Fibroblast of skin of back (primary cell): ENCODE measurements at regions not wholly inside any gene's neighbourhood (a gene's known extent, or its start where the extent isn't known, plus 50 kb on each side); places are given as distances from the start of the nearest gene placed in this dataset.
"Not testable (repeated sequence)": the region's sequence is repeated elsewhere in the genome, so short reads cannot be mapped to it uniquely, and the experiment has no call there.

Experiments
- DNase-seq: peaks from one replicate; pipeline ENCODE4 v3.0.0-alpha.2; 2013

DNA sequence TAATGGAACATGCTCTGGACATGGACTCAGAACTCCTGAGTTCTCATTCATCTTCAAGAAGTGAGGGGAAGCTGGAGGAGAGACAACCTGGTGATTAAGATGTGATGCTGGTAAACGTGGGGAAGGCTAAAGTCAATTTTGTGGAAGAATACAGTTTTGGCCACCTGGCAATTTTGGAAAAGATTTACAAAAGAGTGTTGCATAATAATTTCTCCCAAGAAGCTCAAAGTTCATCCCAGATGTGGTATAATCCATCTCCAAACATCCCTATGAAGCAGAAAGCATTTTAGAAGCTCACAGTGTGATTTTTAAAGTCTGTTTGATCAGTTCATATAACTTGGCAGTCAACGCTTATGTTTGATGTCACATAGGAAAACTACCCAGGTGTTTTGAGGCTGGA lies 208.7 kb downstream of the LMX1A start:
- DNase-seq: no peak

DNA sequence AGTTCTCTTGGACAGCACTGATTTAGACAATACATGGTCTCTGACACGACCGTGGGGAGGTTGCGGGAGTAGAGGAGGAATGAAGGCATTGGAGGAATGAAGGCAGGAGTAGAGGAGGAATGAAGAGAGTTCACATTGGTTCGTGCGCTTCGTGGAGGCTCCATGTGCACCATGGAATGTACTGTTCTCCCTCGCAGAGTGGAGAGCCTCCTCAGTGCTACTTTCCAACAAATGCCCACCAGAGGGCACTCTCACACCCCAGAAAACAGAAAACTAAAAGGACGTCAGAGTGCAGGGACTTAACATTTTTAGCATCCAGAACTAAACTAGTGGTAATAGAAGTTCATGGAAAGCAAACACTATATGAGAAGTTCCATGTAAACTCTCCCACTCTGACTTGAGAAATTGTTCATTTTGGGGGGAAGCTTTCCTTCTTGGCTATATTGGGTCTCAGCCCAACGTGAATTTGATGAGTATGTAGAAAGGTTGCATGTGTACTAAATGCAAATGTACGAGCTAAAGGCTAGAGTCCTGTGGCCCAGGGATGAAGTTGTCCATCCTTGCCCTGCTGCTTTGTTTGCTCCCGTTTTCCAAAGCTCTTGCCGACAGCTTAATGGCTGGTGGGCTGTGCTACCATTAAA lies 211.6 kb downstream of the LMX1A start:
- DNase-seq: peak; percentile 57

DNA sequence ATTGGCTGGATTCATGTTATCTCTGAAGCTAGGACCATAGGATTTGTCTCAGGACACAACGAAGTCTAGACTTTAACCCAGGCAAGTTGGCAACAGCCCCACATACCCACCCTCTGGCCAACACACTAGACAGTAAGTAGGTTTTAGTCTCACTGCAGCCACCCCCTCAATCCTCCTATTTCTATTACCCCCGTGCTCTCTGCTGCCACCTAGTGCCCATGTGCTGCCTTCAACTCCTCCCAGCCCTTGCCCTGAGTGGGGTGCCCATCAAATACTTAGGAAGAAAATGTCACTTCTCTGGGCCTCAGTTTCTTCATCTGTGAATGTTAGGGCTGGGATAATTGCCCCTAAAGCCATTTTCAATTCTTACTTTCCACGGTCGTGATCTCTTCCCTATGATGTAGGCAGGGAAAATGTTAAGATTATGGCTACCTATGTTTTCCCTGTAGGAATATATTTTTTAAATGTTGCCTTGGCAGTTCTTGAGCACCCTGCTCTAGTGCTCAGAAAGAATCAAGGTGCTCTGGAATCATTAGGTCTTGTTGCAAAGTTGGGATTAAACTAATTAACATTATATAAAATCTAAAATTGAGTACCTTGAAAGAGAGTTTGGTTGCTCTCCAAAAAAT lies 213.0 kb downstream of the LMX1A start:
- no peak for DNase-seq

DNA sequence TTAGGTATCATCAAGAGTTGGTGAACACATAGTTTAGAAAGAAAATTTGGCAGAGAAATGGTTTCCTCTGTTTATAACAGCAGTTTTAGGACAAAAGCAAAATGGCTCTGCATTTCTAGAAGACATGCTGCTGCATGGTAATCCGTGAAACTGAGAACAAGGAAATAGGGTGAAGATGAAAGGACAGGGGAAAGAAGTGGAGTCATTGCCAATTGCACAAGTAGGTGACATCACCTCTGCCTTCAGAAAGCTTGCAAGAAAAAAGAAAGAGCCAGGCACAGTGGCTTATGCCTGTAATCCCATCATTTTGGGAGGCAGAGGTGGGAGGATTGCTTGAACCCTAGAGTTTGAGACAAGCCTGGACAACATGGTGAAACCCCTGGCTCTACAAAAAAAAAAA lies 217.6 kb downstream of the LMX1A start:
- no peak for DNase-seq

DNA sequence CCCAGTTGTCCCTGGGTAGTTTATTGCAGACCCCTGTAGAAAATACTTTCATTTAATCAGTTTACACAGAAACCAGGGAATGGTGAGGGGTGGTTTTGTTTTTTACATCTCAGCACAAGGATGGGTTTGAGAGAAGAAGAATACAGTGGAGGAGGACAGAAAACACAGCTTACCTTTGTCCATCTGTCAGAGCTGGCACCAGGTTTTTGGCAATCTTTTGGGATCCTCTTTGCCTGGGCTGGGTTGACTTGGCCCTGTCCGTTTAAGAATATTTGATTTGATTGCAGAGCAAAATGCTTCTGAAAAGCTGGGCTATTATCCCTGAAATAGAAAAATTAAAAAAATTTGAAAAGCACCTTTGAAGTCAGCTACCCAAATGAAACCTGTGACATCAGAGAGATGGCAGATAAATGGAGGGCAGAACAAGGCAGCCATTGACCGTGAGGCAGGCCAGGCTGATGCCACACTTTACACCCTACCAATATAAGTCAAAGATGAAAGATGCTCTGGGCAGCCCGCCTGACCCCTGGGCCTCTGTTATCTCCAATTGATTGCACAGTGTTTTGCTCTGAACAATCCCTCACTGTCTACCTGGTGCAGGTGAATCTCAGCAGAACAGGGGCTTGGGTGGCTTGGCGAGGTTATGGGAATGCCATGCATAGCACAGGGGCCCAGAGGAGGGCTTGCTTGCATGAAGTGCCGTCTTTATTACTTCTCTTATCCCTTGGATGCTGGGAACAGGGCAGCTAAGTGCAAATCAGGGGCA lies 218.8 kb downstream of the LMX1A start:
- no peak for DNase-seq

DNA sequence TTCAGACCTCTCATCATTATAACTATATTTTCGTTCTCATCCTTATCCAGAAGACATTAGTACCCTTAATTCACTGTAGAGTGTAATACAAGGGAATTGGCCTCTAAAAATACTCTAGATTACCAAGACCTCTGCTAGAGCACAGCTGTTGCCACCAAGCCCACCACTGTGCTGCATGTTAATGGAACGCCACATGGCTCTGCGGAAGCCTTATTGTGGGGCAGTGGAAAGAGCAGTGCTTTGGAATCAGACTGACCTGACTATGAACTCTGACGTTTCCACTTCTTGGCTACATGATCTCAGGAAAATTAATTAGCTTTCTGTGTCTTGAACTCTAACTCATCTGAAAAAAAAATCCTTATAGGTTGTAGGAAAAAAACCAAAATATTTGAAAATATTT lies 222.1 kb downstream of the LMX1A start:
- no peak for DNase-seq

DNA sequence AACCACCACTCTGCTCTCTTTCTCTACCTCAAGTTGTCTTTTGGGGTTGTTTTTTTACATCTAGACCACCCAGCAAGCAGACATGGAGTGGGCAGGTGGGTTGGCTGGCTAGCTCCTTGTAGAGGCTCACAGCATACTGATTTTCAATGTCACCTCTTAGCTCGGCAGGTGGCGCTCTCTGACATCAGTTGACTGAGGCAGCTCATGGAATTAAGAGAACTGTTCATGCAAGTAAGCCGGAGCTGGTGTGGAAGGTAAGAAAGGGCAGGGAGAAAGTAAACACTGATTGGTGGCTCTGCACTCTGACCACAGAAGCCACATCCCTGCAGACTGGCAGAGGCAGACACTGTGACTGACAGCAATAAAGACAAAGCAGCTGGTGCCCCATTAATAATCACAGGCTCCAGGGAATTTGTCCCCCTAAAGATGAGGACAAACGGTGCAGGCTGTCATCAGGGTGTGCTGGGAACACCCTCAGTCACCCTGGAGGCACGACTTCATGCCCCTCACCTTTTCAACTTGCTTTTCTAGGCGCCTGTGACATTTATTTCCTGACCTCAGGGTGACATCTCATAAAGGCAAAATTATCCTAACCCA lies 226.8 kb downstream of the LMX1A start:
- DNase-seq: peak; percentile 35

DNA sequence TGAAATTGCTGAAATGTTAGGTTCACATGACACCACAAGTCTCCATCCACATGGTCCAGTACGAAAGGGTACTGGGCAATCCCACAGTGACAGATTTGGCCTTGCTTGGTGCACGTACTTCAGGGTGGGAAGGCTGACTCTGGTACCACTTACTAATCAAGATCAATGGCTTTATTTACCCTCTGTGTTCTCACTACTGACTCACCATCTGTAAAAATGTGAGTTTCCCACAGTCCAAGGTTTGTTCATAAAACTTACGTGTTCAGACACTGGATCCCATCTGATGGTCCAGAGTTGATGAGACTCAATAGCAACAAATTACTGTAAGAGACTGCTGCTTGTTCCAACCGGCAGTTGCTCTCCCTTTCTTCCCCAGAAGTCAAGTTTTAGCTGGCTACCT lies 231.7 kb downstream of the LMX1A start:
- DNase-seq: no peak

DNA sequence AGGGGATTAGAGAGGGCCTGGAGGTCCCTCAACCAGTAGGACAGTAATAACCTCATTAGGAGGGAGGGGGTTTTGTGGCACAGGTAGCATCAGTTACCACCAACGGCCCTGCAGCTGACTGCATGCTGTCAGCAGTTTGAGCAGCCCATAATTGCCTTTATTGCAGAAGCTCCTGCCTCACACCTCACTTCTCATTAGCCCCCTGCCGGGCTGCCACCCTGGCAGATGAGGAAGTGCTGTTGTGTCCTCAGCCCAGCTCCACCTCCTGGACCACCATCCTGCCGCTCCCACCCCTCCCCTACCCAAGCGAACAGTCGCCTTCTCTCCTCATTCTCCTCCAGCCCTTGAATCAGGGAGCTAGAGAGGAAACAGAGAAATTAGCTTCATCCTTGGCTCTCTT lies 237.4 kb downstream of the LMX1A start:
- DNase-seq: no peak

DNA sequence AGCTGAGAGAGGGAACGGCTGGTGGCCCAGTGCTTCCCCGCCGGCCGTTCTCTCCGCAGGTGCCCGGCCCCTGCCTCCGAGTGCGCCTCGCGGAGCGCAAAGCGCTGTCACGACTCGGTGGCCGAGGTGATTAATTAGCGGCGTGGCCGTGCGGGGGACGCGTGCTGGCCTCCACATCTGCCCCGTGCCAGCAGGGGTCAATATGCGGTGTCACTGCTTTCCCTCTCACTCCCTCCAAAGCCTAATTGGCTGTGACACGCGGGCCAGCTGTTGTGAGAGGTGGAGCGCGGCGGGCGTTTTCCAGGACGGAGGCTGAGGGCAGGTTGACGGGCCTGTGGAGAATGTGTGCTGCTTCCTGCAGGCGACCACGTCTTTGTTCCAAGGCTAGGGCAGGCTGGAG lies 239.0 kb downstream of the LMX1A start:
- DNase-seq: no peak

DNA sequence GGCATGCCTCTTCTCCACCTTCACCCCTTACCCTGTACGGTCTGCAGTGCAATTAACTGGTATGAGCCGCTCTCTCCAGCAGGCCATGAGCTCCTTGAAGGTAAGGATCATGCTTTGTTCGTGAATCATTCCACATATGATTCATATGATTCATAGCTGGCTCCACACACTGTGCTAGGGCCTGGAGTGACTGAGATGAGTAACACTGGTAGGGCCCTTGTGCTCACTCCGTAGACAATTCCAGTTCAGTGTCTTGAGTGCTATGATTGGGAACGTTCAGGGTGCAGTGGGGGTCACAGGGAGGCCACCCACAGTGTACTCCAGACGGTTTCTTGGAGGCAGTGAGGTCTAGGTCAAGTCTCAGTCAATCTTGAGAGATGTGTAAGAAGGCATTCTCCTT lies 239.8 kb downstream of the LMX1A start:
- peak; percentile 81 for DNase-seq

DNA sequence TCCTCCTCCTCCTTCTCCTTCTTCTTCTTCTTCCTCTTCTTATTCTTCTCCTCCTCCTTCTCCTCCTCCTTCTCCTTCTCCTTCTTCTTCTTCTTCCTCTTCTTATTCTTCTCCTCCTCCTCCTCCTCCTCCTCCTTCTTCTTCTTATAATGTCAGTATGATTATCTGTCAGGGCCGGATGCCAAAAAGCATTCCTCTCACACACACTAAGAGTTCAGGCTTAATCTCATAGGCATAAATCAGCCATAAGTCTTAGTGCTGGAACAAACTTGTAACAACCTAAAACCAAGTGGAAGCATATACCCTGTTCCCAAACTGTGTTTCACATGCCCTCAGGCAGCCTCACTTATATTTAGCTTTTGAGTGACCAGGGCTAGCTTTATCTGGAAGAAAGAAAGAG lies 240.3 kb downstream of the LMX1A start:
- peak; percentile 5 for DNase-seq

DNA sequence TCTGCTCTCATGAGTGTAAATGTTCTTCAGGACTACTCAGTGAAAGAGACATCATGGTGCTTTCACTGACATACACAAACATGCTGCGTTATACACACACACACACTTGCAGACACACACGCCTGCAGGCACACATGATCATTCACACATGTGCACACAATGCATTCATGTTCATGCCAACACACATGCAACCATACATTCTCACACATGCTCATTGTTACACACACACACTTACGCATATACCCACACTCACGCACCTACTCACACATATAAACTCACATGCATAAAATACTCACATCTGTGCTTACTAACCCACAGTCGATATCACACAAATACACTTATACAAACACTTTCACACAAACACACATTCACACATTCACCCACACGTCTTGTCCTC lies 241.6 kb downstream of the LMX1A start:
- DNase-seq: no peak

DNA sequence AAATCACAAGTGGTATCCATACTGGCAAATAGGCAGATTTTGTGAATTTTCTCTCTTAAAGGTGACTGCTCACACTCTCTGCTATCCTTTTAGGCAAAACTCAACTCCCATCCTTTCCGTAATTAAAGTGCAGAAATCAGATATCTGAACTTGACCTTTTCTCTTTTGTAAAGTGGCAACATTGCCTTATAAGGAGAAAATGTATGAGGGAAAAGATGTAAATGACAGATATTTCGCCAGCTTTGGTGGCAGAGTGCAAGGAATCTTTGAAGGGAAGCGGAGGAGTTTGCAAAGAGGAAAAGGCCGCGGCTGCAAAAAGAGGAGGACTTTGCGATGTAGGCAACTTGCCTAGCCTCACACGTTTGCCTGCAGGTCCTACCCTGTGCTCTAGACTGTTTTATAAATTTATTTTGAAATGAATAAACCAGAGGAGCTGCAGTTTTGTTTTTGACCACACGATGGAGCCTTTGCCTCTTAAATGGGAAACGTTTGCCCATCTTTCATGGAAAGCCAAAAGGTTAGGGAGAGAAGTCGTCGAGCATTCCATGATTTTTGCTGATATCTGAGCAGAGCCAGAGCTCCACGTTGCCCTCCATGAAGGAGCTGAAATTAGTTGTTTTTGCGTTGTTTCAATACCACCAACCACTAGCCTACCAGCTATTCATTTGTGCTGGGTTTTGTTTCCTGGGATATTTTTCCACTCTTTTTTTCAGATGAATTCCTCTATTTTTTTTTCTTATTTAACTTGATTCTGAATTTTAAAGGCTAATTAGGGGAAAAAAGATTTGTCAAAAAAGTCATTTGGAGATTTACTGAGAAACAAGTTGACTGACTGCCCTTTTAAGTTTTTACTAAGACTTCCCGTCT lies 242.3 kb downstream of the LMX1A start:
- peak; percentile 52 for DNase-seq

DNA sequence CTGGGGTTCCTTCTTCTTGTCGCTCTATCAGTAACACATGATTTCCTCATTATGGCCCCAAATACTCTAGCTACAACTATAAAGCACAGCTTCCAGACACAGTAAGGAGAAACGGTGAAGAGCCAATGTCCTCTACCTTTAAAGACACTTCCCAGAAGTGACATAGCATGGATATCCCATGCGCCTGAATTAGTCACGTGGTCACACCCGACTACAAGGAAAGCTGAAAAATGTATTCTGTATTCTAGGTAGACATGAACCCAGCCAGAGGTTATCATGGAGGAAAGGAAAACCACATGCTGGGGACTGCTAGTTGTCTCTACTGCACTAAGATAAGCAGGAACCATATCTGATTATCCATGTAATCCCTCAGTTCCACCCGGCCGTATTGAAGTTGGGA lies 244.3 kb downstream of the LMX1A start:
- no peak for DNase-seq

DNA sequence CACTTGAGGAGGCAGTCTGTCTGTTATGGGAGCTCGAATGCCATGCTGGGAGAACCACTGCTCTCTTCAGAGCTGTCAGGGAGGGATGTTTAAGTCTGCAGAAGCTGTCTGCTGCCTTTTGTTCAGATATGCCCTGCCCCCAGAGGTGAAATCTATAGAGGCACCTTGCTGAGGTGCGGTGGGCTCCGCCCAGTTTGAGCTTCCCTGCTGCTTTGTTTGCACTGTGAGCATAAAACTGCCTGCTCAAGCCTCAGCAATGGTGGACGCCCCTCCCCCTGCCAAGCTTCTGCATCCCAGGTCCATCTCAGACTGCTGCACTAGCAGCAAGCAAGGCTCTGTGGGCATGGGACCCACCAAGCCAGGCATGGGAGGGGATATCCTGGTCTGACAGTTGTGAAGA lies 247.5 kb downstream of the LMX1A start:
- no peak for DNase-seq

DNA sequence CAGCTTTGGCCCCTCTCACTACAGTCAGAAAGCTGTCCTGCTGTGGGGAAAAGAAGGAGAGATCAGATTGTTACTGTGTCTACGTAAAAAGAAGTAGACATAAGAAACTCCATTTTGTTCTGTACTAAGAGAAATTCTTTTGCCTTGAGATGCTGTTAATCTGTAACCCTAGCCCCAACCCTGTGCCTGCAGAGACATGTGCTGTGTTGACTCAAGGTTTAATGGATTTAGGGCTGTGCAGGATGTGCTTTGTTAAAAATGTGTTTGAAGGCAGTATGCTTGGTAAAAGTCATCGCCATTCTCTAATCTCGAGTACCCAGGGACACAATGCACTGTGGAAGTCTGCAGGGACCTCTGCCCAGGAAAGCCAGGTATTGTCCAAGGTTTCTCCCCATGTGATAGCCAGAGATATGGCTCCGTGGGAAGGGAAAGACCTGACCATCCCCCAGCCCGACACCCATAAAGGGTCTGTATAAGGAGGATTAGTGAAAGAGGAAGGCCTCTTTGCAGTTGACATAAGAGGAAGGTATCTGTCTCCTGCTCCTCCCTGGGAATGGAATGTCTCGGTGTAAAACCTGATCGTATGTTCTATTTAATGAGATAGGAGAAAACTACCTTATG lies 263.9 kb downstream of the LMX1A start:
- not testable (repeated sequence) for DNase-seq

DNA sequence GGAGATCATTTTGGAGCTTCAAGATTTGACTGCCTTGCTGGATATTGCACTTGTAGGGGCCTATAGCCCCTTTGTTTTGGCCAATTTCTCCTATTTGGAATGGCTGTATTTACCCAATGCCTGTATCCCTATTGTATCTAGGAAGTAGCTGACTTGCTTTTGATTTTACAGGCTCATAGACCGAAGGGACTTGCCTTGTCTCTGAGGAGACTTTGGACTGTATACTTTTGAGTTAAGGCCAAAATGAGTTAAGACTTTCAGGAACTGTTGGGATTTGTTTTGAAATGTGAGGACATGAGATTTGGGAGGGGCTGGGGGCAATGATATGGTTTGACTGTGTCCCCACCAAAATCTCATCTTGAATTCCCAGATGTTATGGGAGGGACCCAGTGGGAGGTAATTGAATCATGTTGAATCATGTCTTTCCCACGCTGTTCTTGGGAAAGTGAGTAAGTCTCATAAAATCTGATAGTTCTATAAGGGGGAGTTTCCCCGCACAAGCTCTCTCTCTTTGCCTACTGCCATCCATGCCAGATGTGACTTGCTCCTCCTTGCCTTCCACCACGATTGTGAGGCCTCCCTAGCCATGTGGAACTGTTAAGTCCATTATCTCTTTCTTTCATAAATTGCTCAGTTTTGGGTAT lies 276.1 kb downstream of the LMX1A start:
- DNase-seq: peak; percentile 63

DNA sequence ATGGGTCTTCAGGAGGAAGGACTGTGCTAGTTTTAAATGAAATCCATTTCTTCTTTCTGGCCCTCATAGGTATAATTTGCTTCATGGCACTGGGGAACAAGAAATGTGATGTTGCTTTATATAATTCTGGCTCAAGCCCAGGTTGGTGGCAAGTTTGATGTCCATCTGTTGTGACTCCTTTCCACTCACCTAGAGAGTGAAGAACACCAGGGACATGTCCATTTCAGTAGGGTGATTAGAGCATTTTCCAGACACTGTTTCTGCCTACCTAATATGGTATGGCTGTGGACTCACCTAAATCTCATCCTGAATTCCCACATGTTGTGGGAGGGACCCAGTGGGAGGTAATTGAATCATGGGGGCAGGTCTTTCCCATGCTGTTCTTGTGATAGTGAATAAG lies 278.1 kb downstream of the LMX1A start:
- DNase-seq: no peak

DNA sequence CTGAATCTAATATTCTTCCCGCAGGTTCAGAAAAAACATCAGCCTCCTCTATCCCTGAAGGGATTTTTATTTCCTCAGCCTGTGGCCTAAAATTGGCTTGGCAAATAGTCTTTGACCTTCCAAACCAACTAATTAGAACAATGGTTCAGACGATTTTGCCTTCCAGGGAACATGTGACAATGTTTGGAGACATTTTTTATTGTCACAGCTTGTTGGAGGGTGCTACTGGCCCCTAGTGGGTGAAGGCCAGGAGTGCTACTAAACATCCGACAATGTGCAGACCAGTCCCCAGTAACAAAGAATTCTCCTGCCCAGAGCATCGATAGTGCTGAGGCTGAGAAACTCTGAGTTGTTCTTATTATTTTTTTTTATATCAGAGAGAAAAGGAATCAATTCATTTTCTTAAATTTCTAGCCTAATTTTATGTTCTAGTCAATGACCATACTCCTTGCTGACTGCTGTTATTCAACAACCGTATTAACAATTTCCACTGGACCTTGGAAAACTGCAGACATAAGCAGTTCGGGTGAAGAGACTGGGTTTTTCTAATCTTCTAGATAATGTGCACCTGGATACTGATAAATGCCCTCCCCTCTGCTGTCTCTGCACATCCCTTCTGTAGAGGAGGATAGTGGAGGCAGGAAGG lies 280.7 kb downstream of the LMX1A start:
- peak; percentile 24 for DNase-seq
